Liver (tissue), 8 donors: ENCODE measurements at regions not wholly inside any gene's neighbourhood (a gene's known extent, or its start where the extent isn't known, plus 50 kb on each side); places are given as distances from the start of the nearest gene placed in this dataset.

ENCODE experiments used
- DNase-seq: peaks from one replicate; pipeline ENCODE4 v3.0.0-alpha.2; 2017; ENCODE audit warnings: low spot score
- H3K27ac ChIP-seq, 2 donors: one replicate each; pipeline ENCODE4 v1.7.0; 2013; ENCODE audit warnings: inconsistent platforms in 2 of 2, low read length in 2 of 2, control low read depth in 1 of 2, low read depth in 1 of 2, mild to moderate bottlenecking in 1 of 2
- H3K27me3 ChIP-seq, 4 donors: one replicate each; pipeline versions ENCODE4 v1.6.1 to v1.7.0; 2013; ENCODE audit warnings: low read length in 3 of 4, inconsistent platforms in 1 of 4, mild to moderate bottlenecking in 1 of 4, moderate library complexity in 1 of 4; ENCODE audit not compliant: control insufficient read depth in 4 of 4, insufficient read depth in 4 of 4
- H3K36me3 ChIP-seq, 4 donors: one replicate each; pipeline versions ENCODE4 v1.6.1 to v1.7.0; 2013; ENCODE audit warnings: low read length in 3 of 4, mild to moderate bottlenecking in 3 of 4, low read depth in 1 of 4, moderate library complexity in 1 of 4; ENCODE audit not compliant: control insufficient read depth in 4 of 4, insufficient read depth in 3 of 4
- H3K4me1 ChIP-seq, 4 donors: one replicate each; pipeline versions ENCODE4 v1.6.1 to v1.7.0; 2013; ENCODE audit warnings: low read length in 3 of 4, mild to moderate bottlenecking in 3 of 4, moderate library complexity in 1 of 4; ENCODE audit not compliant: control insufficient read depth in 4 of 4, insufficient read depth in 4 of 4
- H3K4me3 ChIP-seq, 3 donors: one replicate each; pipeline versions ENCODE4 v1.6.1 to v1.7.0; 2013; ENCODE audit warnings: low read length in 3 of 3, control low read depth in 1 of 3, low read depth in 1 of 3, mild to moderate bottlenecking in 1 of 3
- H3K9ac ChIP-seq, 2 donors: one replicate each; pipeline ENCODE4 v1.7.0; 2013; ENCODE audit warnings: low read length in 2 of 2, mild to moderate bottlenecking in 2 of 2, moderate library complexity in 2 of 2, control low read depth in 1 of 2, low read depth in 1 of 2
- H3K9me3 ChIP-seq, 4 donors: one replicate each; pipeline versions ENCODE4 v1.6.1 to v1.7.0; 2013; ENCODE audit warnings: low read length in 3 of 4; ENCODE audit not compliant: control insufficient read depth in 4 of 4
- ATF3 ChIP-seq: IDR thresholded peaks from 2 replicates; pipeline ENCODE4 v1.6.1; 2016; ENCODE audit warnings: antibody characterized with exemption
- EGR1 ChIP-seq, 2 donors: IDR thresholded peaks; 2 replicates each; pipeline ENCODE4 v1.6.1; 2016 to 2018; ENCODE audit warnings: antibody characterized with exemption in 2 of 2, low read depth in 2 of 2
- FOXA1 ChIP-seq: IDR thresholded peaks from 2 replicates; pipeline ENCODE4 v1.6.1; 2016; ENCODE audit warnings: antibody characterized with exemption
- FOXA2 ChIP-seq: IDR thresholded peaks from 2 replicates; pipeline ENCODE4 v1.6.1; 2016; ENCODE audit warnings: antibody characterized with exemption
- GABPA ChIP-seq, 2 donors: IDR thresholded peaks in 1 of 2; conservative IDR thresholded peaks in 1 of 2; 2 replicates each; pipeline ENCODE4 v1.6.1; 2016; ENCODE audit warnings: antibody characterized with exemption in 2 of 2, mild to moderate bottlenecking in 1 of 2, moderate library complexity in 1 of 2
- HNF4A ChIP-seq, 2 donors: conservative IDR thresholded peaks; 2 replicates each; pipeline ENCODE4 v1.6.1; 2016; ENCODE audit warnings: antibody characterized with exemption in 2 of 2, mild to moderate bottlenecking in 2 of 2
- HNF4G ChIP-seq: IDR thresholded peaks from 2 replicates; pipeline ENCODE4 v1.6.1; 2016; ENCODE audit warnings: antibody characterized with exemption
- JUND ChIP-seq, 2 donors: IDR thresholded peaks; 2 replicates each; pipeline ENCODE4 v1.6.1; 2016; ENCODE audit warnings: antibody characterized with exemption in 2 of 2
- NR2F2 ChIP-seq: IDR thresholded peaks from 2 replicates; pipeline ENCODE4 v1.6.1; 2016; ENCODE audit warnings: antibody characterized with exemption
- RAD21 ChIP-seq, 2 donors: IDR thresholded peaks; 2 replicates each; pipeline ENCODE4 v1.6.1; 2016; ENCODE audit warnings: antibody characterized with exemption in 2 of 2, mild to moderate bottlenecking in 2 of 2
- REST ChIP-seq: IDR thresholded peaks from 2 replicates; pipeline ENCODE4 v1.6.1; 2016; ENCODE audit warnings: antibody characterized with exemption, mild to moderate bottlenecking
- RXRA ChIP-seq, 2 donors: IDR thresholded peaks; 2 replicates each; pipeline ENCODE4 v1.6.1; 2017 to 2018; ENCODE audit warnings: antibody characterized with exemption in 2 of 2, mild to moderate bottlenecking in 1 of 2
- SP1 ChIP-seq: IDR thresholded peaks from 2 replicates; pipeline ENCODE4 v1.6.1; 2018; ENCODE audit warnings: antibody characterized with exemption, mild to moderate bottlenecking
- TAF1 ChIP-seq: conservative IDR thresholded peaks from 2 replicates; pipeline ENCODE4 v1.6.1; 2016; ENCODE audit warnings: antibody characterized with exemption, mild to moderate bottlenecking
- YY1 ChIP-seq: IDR thresholded peaks from 2 replicates; pipeline ENCODE4 v1.6.1; 2016; ENCODE audit warnings: antibody characterized with exemption, mild to moderate bottlenecking
- ZBTB33 ChIP-seq: IDR thresholded peaks from 2 replicates; pipeline ENCODE4 v1.6.1; 2016; ENCODE audit warnings: antibody characterized with exemption
- WGBS: extraction: QIAGEN DNeasy Blood & Tissue Kit; methylation state at CpG from one replicate; pipeline ENCODE4 v1.1.7; 2013; 5-methylcytosine and 5-hydroxymethylcytosine counted together
- TF ChIP-seq, protein P1 (sequence below): fragments of 150-350 bp; IDR thresholded peaks from 2 replicates; pipeline ENCODE4 v1.5.1; 2017; ENCODE audit warnings: improper control_type of control experiment, low read depth, low read length; ENCODE audit not compliant: missing input control
- TF ChIP-seq, protein P2 (sequence below): IDR thresholded peaks from 2 replicates; pipeline ENCODE4 v1.6.1; 2016; ENCODE audit warnings: antibody characterized with exemption
- donor health status: healthy.
- donor health status: healthy.
- donor health status: healthy.
- donor health status: healthy.
- donor health status: healthy.

DNA sequence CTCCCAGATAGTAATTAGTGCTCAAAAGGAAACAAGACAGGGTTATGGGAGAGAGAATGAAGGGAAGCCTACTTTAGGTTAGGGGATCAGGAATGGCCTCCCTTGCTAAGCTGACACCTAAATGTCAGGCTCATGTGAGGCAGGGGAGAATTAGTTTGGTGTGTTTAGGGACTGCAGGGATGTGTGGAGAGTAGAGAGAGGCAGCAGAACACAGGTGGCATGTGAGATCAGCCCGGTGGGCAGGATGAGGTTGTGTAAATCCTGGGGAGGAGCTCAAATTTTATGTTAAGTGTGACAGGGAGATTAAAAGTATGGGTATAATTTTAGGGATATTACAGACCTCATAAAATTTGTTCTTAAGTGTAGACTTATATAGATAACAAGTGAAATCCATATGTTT, 56.2 kb upstream of the ZNF438 start:
- TF ChIP-seq RXRA (IDR thresholded peaks at IDR 0.05) (no peak), REST (no peak), SP1 (no peak), JUND (IDR thresholded peaks at IDR 0.05) (no peak), HNF4G (no peak), EGR1 (IDR thresholded peaks at IDR 0.05; ENCODE audit: low read depth in 2 of 2) (no peak), YY1 (no peak), RAD21 (IDR thresholded peaks at IDR 0.05) (no peak), ZBTB33 (no peak), NR2F2 (no peak), HNF4A (conservative IDR thresholded peaks at IDR 0.05) (no peak), FOXA1 (no peak), ATF3 (no peak), TAF1 (no peak), FOXA2 (no peak), GABPA (IDR thresholded peaks at IDR 0.05 in 1 of 2, conservative IDR thresholded peaks at IDR 0.05 in 1 of 2) (no peak)
- TF ChIP-seq, protein P1, sequence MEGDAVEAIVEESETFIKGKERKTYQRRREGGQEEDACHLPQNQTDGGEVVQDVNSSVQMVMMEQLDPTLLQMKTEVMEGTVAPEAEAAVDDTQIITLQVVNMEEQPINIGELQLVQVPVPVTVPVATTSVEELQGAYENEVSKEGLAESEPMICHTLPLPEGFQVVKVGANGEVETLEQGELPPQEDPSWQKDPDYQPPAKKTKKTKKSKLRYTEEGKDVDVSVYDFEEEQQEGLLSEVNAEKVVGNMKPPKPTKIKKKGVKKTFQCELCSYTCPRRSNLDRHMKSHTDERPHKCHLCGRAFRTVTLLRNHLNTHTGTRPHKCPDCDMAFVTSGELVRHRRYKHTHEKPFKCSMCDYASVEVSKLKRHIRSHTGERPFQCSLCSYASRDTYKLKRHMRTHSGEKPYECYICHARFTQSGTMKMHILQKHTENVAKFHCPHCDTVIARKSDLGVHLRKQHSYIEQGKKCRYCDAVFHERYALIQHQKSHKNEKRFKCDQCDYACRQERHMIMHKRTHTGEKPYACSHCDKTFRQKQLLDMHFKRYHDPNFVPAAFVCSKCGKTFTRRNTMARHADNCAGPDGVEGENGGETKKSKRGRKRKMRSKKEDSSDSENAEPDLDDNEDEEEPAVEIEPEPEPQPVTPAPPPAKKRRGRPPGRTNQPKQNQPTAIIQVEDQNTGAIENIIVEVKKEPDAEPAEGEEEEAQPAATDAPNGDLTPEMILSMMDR, result no peak
- TF ChIP-seq, protein P2, sequence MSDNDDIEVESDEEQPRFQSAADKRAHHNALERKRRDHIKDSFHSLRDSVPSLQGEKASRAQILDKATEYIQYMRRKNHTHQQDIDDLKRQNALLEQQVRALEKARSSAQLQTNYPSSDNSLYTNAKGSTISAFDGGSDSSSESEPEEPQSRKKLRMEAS, result no peak
- no peaks in the 10 kb centered on the region for H3K4me1 ChIP-seq
- no peak overlapping the region for H3K4me3 ChIP-seq
- no peaks in the 10 kb centered on the region for H3K9me3 ChIP-seq
- no peak overlapping the region for H3K27ac ChIP-seq
- H3K27me3 ChIP-seq, result no peaks in the 10 kb centered on the region
- H3K36me3 ChIP-seq, result no peaks in the 10 kb centered on the region
- WGBS, result 74% methylated on average over 1 of the region's 1 CpG
- DNase-seq, result no peak
- no peak overlapping the region for H3K9ac ChIP-seq
